GM19351 (cell line): ENCODE measurements at regions not wholly inside any gene's neighbourhood (a gene's known extent, or its start where the extent isn't known, plus 50 kb on each side); places are given as distances from the start of the nearest gene placed in this dataset.

Experiments used
- ATAC-seq: cut with Tn5 transposase; IDR thresholded peaks from one replicate; pipeline ENCODE4 v1.9.1; 2021; ENCODE audit warnings: mild to moderate bottlenecking, moderate library complexity; ENCODE audit not compliant: unreplicated experiment

DNA sequence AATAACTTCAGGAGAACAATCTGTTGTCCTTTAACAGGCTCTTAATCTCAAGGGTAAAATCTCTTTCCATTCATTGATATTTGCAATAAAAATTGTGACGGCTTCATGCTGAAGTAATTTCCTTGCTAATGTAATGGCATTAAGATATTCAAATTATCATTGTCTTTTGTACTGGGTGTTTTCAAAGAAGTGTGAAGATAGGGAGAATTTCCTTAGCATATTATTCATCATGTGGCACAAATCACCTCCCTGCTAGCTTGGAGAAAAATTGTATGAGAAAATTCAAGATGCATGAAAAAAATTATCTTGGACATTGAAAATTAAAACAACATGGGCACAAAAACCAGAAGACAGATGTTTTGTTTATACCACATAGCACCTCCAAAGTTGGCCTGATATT is 63.6 kb upstream of the ARID2 start:
- ATAC-seq: no peak

DNA sequence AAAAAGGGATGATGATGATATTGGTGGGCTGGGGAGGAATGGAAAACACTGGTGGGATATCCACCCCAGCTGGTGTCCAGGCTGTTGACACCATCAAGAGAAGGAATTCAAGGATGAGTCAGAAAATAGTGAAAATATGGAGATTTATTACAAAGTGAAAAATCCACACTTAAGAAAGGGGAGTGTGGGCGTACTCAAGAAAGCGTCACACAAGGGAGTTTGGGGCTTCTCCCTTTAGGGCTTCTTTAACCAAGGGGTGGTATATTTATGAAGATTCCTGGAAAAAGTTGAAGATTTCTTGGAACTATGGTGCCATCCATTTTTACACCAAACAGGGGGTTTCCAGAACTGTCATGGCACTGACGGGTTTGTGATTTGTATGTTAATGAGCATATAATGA is 63.1 kb upstream of the ARID2 start:
- no peak for ATAC-seq

DNA sequence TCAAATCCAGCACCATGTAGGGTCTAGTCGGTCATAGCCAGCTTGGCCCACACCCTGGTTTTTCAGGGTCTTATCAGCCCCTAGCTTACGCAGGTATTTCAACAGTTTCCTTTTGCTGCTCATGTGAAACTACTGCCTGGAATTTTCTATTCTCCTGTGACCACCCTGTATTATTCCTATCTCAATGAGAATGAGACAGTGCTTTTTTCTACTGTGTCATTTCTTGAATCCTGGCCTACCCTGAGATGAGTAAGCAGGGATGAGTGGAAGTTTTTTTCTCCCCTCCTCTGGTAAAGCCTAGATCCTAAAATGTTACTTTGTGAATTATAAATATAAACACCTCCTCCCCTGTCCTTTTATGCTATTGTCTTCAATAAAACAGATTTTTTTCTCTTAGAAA is 62.7 kb upstream of the ARID2 start:
- ATAC-seq: no peak

DNA sequence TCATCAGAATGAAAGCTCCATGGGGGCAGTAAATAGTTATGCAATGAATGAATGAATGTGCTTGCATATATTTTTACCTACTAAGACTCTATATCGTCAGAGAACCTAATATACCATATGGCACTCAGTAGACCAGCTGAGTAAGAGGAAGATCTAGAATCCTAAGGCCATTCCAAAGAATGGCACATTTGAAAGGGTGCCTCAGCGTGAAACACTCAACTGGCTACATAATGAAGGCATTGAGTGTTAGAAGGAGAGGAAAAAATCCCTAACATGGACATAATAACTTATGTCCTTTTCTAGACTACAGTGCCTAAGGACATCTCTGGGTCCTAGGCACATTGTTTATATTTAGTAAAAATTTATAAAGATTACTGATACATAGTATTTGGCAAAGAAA is 61.7 kb upstream of the ARID2 start:
- ATAC-seq: no peak

DNA sequence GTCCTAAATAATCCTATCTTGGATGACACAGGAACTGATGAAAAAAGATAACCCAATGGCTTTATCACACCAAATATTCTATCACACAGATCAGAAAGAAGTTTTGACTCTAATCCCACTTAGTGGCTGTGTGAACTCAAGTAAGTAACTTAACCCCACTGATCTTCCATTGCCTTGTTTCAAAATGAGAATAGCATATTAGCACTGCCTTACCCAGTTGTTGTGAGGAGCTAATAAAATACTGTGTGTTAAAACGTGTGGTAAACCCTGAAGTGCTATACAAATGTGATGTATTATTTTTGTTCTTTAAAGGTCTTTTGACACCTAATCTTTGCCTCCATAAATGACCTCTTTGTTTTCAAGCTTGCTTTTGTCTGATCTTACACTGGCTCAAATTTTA is 60.9 kb upstream of the ARID2 start:
- ATAC-seq: no peak

DNA sequence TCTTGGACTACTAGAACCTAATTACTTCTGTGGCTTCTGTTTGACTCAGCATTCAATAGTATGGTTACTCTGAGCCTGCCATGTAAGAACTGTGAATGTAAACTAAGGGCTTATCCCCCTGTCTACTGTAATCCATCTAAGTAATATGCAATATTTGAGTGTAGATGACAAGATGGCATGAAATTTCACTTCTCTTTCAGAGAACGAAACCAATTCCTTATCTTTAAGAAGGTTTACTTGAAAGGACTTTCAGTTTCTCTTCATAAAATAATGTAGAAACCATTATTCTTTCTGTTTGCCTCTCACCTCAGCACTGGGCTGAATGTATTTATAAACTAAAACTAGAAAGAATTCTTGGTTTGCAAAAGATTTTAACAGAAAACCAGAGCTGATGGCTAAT is 60.4 kb upstream of the ARID2 start:
- peak; percentile 74 for ATAC-seq

GRCh38 chr12:45669792-45670191 is 59.7 kb upstream of the ARID2 start:
- no peak for ATAC-seq

GRCh38 chr12:45670346-45671065 is 59.0 kb upstream of the ARID2 start:
- ATAC-seq: peak; percentile 65

DNA sequence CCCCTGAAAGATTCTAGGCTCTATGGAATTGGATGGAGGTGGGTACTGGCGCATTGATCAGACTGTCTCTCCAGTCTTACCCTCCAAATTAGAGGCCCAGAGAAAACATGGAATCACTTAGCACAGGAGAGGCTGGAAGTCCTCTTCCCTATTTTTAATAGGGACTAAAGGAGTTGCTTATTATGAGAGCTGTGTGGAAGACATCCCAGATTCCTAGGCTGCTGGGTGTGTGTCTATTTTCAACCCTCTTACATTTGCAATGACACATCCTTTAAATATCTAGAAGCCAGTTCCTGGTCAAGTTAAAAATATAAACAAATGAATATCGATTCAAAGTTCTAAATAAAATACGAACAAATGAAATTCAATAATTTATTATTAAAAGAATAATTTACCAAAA is 58.3 kb upstream of the ARID2 start:
- ATAC-seq: no peak

DNA sequence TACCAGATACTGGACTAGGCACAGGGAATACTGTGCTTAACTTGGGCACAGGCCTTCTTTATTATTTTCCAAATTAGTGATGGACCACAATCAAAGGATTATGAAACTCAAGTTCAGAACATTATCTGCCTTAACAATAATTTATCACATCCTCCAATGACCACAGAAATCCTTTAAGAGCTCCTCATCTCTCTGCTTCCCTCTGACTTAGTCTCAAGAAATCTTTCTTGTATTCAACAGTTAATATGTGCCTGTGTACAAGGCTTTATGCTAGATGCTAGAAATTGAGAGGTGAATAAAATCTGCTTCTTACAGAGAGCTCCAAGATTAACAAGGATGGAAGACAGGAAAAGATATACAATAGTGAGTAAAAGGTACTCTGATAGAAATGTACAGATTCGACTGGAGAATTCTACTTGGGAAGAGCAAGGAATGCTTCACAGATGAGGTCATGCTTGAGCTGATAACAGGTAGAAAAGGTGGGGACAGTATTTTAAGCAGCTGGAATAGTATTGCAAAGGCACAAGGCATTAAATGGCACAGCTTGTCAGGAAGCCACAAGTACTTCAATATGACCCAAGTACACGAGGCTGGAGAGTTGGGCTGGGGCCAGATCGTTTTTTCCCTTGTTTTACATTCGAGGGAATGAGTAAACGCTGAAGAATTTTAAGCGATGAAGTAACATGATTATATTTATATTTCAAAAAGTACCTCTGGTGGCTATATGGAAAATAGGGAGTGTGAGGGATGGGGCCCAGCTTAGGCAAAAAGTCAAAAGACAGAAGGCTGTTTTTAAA is 55.1 kb upstream of the ARID2 start:
- ATAC-seq: no peak

- ATAC-seq: no peak
These were observed 54.0 kb upstream of the ARID2 start for GRCh38 chr12:45675534-45675933.
